A673 (cell line): ENCODE measurements at regions not wholly inside any gene's neighbourhood (a gene's known extent, or its start where the extent isn't known, plus 50 kb on each side); places are given as distances from the start of the nearest gene placed in this dataset.

Source experiments
- BruUV-seq: library from RNA; stranded (reverse); fragments of 400-500 nt; replicated peaks from 2 replicates; lab custom pipeline; 2021; lab: Mats Ljungman, UMichigan
- CTCF ChIA-PET: fragments of 300-600 bp; sonication (Branson Sonifier 250); formaldehyde crosslinking; loops from one replicate; lab custom pipeline; 2022; ENCODE audit warnings: antibody characterized with exemption; lab: Charles Lee
- POLR2A ChIA-PET: fragments of 300-600 bp; sonication (Branson Sonifier 250); formaldehyde crosslinking; loops from one replicate; lab custom pipeline; 2022; ENCODE audit warnings: antibody characterized with exemption; ENCODE audit not compliant: low non-redundant PET; lab: Charles Lee
- DNase-seq: peaks from one replicate; pipeline ENCODE4 v3.0.0-alpha.2; 2015; ENCODE audit warnings: low spot score
- H3K27ac ChIP-seq: fragments of 200-600 bp; sonication (generic); 2 replicates; pipeline ENCODE4 v1.5.1; 2016; ENCODE audit warnings: mixed run types, low read depth, mild to moderate bottlenecking, mixed read lengths, antibody characterized with exemption, low read length; ENCODE audit not compliant: poor library complexity, severe bottlenecking
- H3K27me3 ChIP-seq: fragments of 200-600 bp; sonication (generic); replicated peaks from 2 replicates; pipeline ENCODE4 v1.6.1; 2017; ENCODE audit warnings: mixed run types, low read depth, mild to moderate bottlenecking, mixed read lengths, antibody characterized with exemption, low read length; ENCODE audit not compliant: insufficient read depth, poor library complexity
- H3K36me3 ChIP-seq: fragments of 200-600 bp; sonication (generic); 2 replicates; pipeline ENCODE4 v1.6.1; 2016; ENCODE audit warnings: mixed run types, mild to moderate bottlenecking, mixed read lengths, antibody characterized with exemption, low read length; ENCODE audit not compliant: insufficient read depth, poor library complexity, severe bottlenecking
- H3K4me1 ChIP-seq: fragments of 200-600 bp; sonication (generic); 2 replicates; pipeline ENCODE4 v1.6.1; 2017; ENCODE audit warnings: mixed run types, mild to moderate bottlenecking, mixed read lengths, antibody characterized with exemption, low read length; ENCODE audit not compliant: insufficient read depth, poor library complexity, severe bottlenecking
- H3K4me3 ChIP-seq: fragments of 200-600 bp; sonication (generic); 2 replicates; pipeline ENCODE4 v1.5.1; 2016; ENCODE audit warnings: low read depth, mixed run types, mild to moderate bottlenecking, mixed read lengths, low read length; ENCODE audit not compliant: poor library complexity, severe bottlenecking
- H3K9me3 ChIP-seq: fragments of 200-600 bp; sonication (generic); 2 replicates; pipeline ENCODE4 v1.6.1; 2016; ENCODE audit warnings: mixed run types, low read depth, mild to moderate bottlenecking, mixed read lengths, antibody characterized with exemption, low read length; ENCODE audit not compliant: poor library complexity, severe bottlenecking
- CTCF ChIP-seq: fragments of 300-800, 200-600 bp; sonication (generic); conservative IDR thresholded peaks from 2 replicates; pipeline ENCODE4 v1.5.1; 2017; ENCODE audit warnings: low read depth, mild to moderate bottlenecking, antibody characterized with exemption, low read length, moderate library complexity, mixed read lengths
- EZH2 ChIP-seq: fragments of 200-600 bp; sonication (generic); IDR thresholded peaks from 2 replicates; pipeline ENCODE4 v1.6.1; 2017; ENCODE audit warnings: borderline replicate concordance, low read depth, mild to moderate bottlenecking, mixed read lengths, antibody characterized with exemption, low read length; ENCODE audit not compliant: poor library complexity, severe bottlenecking
- intact Hi-C: fragments of 100-400 bp; cut with micrococcal nuclease; formaldehyde crosslinking; loops from one replicate; pipeline ENCODE4 v1.10.0; 2022; ENCODE audit not compliant: unreplicated experiment

- TF ChIP-seq EZH2 = no peak
- TF ChIP-seq CTCF = no peak
- H3K27ac ChIP-seq = no peak overlapping the region
- no peak overlapping the region for H3K4me3 ChIP-seq
- intact Hi-C loops = no loop called here
- no peaks in the 10 kb centered on the region for H3K9me3 ChIP-seq
- H3K27me3 ChIP-seq = no peaks in the 10 kb centered on the region
- DNase-seq = no peak
- H3K36me3 ChIP-seq = no peaks in the 10 kb centered on the region
- ChIA-PET POLR2A (no interaction called here), CTCF (no interaction called here)
- no TSS peak for BruUV-seq
- no peaks in the 10 kb centered on the region for H3K4me1 ChIP-seq
Observed at GRCh38 chr1:188166654-188167053, 1337.9 kb downstream of the PLA2G4A start.

GRCh38 chr1:188169971-188170370 lies 1341.2 kb downstream of the PLA2G4A start:
- H3K27me3 ChIP-seq = no peaks in the 10 kb centered on the region
- ChIA-PET CTCF (no interaction called here), POLR2A (no interaction called here)
- H3K36me3 ChIP-seq = no peaks in the 10 kb centered on the region
- no peak for TF ChIP-seq EZH2
- no peak for TF ChIP-seq CTCF
- no peaks in the 10 kb centered on the region for H3K9me3 ChIP-seq
- no peak for DNase-seq
- H3K4me1 ChIP-seq = no peaks in the 10 kb centered on the region
- no peak overlapping the region for H3K4me3 ChIP-seq
- no peak overlapping the region for H3K27ac ChIP-seq
- intact Hi-C loops = no loop called here
- no TSS peak for BruUV-seq

- Histone ChIP-seq H3K36me3 (no peaks in the 10 kb centered on the region), H3K4me3 (no peak overlapping the region), H3K4me1 (no peaks in the 10 kb centered on the region), H3K27ac (no peak overlapping the region), H3K9me3 (no peaks in the 10 kb centered on the region), H3K27me3 (no peaks in the 10 kb centered on the region)
- no TSS peak for BruUV-seq
- no peak for DNase-seq
- TF ChIP-seq CTCF (no peak), EZH2 (no peak)
- CTCF ChIA-PET = no interaction called here
- intact Hi-C loops = no loop called here
- POLR2A ChIA-PET = no interaction called here
Observed at GRCh38 chr1:188170411-188170810, 1341.7 kb downstream of the PLA2G4A start.
